ENCODE measurements at regions not wholly inside any gene's neighbourhood (a gene's known extent, or its start where the extent isn't known, plus 50 kb on each side); places are given as distances from the start of the nearest gene placed in this dataset.

DNA sequence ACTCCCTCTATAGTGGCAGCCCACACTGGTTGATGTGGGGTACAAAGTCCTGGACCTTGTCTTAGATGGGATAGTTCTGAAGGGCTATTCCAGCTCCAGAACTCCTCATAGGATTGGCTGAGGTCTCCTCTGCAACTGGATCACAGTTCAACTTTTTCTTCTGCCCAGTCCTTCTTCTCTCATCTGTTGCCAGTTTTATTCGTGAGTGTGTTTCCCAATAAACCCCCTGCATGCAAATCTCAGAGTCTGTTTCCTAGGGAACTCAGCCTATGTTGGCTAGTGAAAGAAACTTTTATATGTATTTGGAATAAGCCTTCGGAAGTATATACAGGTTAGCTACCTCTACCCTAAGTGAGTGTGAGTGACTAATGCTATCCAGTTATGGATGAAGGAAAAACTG lies 823.4 kb downstream of the SLC4A3 start:
- Histone ChIP-seq H3K36me3 (no peaks in the 10 kb centered on the region), H3K27me3 (no peaks in the 10 kb centered on the region), H3K4me1 (no peaks in the 10 kb centered on the region), H3K9me3 (no peaks in the 10 kb centered on the region), H3K27ac (no peak overlapping the region), H3K4me3 (no peak overlapping the region)
- TF ChIP-seq, protein P1, sequence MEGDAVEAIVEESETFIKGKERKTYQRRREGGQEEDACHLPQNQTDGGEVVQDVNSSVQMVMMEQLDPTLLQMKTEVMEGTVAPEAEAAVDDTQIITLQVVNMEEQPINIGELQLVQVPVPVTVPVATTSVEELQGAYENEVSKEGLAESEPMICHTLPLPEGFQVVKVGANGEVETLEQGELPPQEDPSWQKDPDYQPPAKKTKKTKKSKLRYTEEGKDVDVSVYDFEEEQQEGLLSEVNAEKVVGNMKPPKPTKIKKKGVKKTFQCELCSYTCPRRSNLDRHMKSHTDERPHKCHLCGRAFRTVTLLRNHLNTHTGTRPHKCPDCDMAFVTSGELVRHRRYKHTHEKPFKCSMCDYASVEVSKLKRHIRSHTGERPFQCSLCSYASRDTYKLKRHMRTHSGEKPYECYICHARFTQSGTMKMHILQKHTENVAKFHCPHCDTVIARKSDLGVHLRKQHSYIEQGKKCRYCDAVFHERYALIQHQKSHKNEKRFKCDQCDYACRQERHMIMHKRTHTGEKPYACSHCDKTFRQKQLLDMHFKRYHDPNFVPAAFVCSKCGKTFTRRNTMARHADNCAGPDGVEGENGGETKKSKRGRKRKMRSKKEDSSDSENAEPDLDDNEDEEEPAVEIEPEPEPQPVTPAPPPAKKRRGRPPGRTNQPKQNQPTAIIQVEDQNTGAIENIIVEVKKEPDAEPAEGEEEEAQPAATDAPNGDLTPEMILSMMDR (IDR thresholded peaks at IDR 0.05) = no peak
- intact Hi-C loops (cut with DNase I) = no loop called here
- DNase-seq (no peak), FAIRE-seq (no peak), ATAC-seq (no peak)
- WGBS, 2 donors = 73% methylated on average over 2 of the region's 2 CpGs

DNA sequence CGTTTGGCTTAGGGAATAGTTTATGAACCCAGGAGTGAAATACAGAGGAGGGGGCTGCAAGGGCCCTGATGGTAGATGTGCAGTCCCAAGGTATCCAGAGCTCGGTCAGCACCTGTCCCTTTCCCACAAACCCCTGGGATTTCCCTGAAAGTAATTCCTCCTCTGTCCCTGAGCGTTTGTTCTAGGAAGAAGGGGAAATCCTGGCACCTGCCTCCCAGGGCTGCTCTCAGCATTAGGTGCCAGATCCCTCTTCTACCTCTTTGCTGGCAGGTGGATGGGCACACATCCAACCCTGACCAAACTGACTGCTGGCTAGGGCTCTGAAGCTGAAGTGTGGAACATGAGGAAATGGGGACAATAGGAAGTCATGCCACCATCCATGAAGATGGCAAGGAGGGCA lies 824.0 kb downstream of the SLC4A3 start:
- TF ChIP-seq, protein P1 (IDR thresholded peaks at IDR 0.05) = no peak

DNA sequence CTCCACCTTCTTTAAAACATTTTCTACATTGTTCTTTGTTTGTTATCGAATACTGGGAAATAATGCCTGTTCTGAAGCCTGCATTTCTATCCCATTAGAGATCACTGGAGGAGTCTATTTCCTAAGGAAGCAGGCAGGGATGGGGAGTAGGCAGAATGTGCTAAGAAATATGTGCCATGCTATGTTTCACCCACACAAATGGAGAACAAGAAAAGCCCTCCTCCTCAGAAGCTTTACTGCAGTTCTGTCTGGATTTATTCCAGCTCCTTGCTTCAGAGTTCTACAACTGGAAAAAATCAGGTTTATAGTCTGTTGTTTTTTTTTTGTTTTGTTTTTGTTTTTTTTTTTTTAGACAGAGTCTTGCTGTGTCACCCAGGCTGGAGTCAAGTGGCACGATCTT lies 825.1 kb downstream of the SLC4A3 start:
- 87 to 94% methylated on average over 2 of the region's 2 CpGs for whole genome bisulfite sequencing, 2 donors
- intact Hi-C loops (cut with DNase I) = no loop called here
- H3K9me3 ChIP-seq = no peaks in the 10 kb centered on the region
- no peaks in the 10 kb centered on the region for H3K4me1 ChIP-seq
- FAIRE-seq = no peak
- H3K27me3 ChIP-seq = no peaks in the 10 kb centered on the region
- ATAC-seq = no peak
- no peak overlapping the region for H3K27ac ChIP-seq
- no peak overlapping the region for H3K4me3 ChIP-seq
- no peaks in the 10 kb centered on the region for H3K36me3 ChIP-seq
- no peak for DNase-seq
- TF ChIP-seq, protein P1 (IDR thresholded peaks at IDR 0.05) = no peak

More for the DNA sequence above, 824.0 kb downstream of the SLC4A3 start:
- no peak overlapping the region for H3K27ac ChIP-seq
- no peak overlapping the region for H3K4me3 ChIP-seq
- no peaks in the 10 kb centered on the region for H3K9me3 ChIP-seq
- no peaks in the 10 kb centered on the region for H3K4me1 ChIP-seq
- ATAC-seq = peak in 1 of 4 donors; percentile 52
- DNase-seq = peak in 1 of 6 donors; percentile 15
- no peak for FAIRE-seq
- WGBS, 2 donors = 55 to 57% methylated on average over 3 of the region's 3 CpGs
- intact Hi-C loops (cut with DNase I) = no loop called here
- no peaks in the 10 kb centered on the region for H3K36me3 ChIP-seq
- no peaks in the 10 kb centered on the region for H3K27me3 ChIP-seq

DNA sequence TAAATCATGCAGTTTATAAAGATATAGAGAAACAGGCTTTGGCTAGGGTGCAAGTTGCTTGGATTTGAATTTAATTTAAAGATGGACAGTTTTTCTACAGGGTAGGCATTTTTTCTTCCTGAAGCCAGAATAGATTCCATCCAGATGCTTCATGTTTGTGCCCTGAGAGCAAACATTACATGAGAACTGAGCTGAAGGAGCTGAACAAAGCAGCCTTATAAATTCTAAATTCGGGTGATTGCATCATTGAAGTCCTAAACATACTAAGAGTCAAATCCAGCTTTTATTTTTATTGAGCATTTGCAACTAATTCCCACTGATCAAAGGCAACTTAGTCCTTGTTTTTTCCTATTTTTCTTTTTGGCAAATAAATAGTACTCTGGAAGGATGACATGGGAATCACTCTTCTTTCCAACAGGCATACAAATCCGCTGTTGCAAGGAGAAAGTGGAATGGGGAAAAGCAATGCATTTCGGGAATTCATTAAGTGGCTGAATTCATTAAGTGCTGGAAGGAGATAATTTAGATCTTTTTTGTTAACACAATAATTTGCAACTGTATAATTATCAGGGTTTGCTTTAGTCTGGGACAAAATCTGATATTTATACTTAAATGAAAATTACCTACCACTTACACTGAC lies 828.0 kb downstream of the SLC4A3 start:
- intact Hi-C loops (cut with DNase I) = no loop called here
- H3K4me3 ChIP-seq = no peak overlapping the region
- TF ChIP-seq, protein P1 (IDR thresholded peaks at IDR 0.05) = no peak
- no peak for DNase-seq
- H3K27me3 ChIP-seq = no peaks in the 10 kb centered on the region
- FAIRE-seq = no peak
- H3K27ac ChIP-seq = no peak overlapping the region
- H3K4me1 ChIP-seq = no peaks in the 10 kb centered on the region
- no peaks in the 10 kb centered on the region for H3K36me3 ChIP-seq
- WGBS, 2 donors = 42 to 57% methylated on average over 3 of the region's 3 CpGs
- ATAC-seq = no peak
- no peaks in the 10 kb centered on the region for H3K9me3 ChIP-seq

DNA sequence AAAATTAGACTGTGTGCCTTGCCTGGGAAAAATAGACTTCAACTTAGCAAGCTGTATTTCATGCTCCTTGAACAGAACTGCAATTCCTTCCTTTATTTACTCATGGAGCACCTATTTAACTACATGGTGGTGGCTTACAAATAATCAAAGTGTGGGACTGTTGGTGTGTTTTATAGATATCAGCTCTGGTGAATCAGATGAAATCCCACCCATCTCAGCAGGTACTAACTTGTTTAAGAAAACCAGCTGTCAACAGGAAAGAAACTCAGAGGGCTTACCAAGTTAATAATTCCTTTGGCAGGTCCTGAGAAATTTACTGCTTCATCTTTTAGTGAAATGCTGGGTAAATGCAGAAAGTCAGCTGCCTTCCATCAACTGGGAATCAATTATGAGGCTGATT lies 830.6 kb downstream of the SLC4A3 start:
- H3K27ac ChIP-seq = no peak overlapping the region
- no peaks in the 10 kb centered on the region for H3K36me3 ChIP-seq
- ATAC-seq (no peak), FAIRE-seq (no peak), DNase-seq (no peak)
- no peaks in the 10 kb centered on the region for H3K9me3 ChIP-seq
- H3K4me3 ChIP-seq = no peak overlapping the region
- H3K27me3 ChIP-seq = no peaks in the 10 kb centered on the region
- intact Hi-C loops (cut with DNase I) = no loop called here
- H3K4me1 ChIP-seq = no peaks in the 10 kb centered on the region
- TF ChIP-seq, protein P1 (IDR thresholded peaks at IDR 0.05) = no peak

All from pancreas (tissue), 10 donors.